T-helper 2 cell treated with Interferon-gamma antibody and Interleukin-4, amounts not matched to agents 100 ng/mL and 5 ng/mL, for 36 hours (primary cell): ENCODE measurements at regions not wholly inside any gene's neighbourhood (a gene's known extent, or its start where the extent isn't known, plus 50 kb on each side); places are given as distances from the start of the nearest gene placed in this dataset.

ENCODE experiments used
- intact Hi-C: fragments of 100-400 bp; cut with micrococcal nuclease; formaldehyde crosslinking; loops from one replicate; pipeline ENCODE4 v1.15.1; 2023

DNA sequence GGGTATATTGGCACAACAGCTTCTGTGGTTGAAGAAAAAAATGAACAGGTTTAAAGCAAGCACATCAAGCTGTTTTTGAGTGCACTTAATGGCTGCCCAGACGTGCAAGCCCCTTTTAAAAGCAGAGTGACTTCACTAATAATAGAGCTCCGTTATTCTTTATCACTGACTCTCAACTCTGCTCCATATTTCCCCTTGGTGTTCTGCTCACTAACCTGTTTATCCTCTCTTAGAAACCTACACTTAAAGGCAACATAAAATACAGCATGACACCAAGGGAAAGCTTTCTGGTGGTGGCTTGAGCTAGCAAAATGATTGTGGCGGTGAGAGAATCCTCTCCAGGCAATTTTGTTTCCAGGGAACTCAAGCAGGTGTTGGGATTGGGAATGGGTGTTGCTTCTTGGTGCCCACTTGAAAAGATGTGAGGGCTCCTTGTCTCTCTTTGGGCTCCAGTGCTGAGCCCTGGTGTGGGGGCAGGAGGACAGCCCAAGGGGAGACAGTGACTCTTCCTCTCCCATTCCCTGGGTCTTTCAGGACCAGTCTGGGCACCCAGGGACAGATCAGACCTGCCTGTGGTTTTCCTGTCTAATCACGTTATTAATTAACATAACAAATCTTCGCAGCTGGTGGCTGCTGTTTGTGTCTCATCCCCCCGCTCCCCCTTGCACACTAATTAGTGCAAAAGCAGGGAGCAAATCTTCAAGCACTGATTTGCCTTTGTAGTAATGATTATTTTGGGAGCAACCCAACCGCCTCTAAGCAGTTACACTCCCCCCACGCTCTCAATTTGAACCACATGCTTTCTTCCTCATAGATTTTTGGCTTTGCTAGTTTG lies 289.4 kb upstream of the CXCR4 start:
- intact Hi-C loops = no loop called here

DNA sequence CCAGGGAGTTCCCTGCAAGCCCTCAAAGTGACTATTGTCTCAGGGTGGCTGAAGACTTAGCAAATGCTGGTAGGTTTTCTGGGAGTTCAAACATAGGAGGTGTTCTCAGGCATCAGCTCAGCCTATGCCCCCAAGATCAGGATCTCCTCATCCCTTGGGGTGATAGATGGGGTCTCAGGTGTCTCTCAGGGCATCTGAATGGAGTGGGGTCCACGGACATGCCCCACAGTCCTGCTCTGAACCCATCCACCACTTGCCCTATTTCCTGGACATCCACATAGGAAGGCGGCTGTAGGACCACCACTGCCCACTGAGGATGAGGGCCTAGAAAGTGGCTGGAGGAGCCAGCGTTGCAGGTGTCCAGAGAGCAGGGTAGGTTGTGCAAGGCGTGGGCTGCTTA lies 287.0 kb upstream of the CXCR4 start:
- intact Hi-C loops = no loop called here

DNA sequence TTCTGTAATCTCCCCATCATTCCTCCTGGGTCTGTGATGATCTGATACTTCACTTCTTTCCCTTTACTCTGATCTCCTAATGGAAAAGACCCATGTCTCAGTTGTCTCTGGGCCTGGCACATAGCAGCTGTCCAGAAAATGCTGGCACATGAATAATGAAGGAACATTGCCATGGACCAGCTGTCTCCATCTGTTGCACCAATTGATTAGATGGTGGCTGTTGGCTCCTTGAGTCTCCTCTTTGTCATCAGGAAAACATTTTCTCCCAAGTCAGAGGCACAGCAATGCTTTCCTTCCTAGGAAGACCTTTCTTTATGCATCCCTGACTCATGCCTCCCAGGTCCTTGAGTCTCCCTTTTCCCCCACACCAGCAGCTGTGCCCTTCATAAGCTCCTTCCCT lies 286.2 kb upstream of the CXCR4 start:
- intact Hi-C loops = no loop called here

DNA sequence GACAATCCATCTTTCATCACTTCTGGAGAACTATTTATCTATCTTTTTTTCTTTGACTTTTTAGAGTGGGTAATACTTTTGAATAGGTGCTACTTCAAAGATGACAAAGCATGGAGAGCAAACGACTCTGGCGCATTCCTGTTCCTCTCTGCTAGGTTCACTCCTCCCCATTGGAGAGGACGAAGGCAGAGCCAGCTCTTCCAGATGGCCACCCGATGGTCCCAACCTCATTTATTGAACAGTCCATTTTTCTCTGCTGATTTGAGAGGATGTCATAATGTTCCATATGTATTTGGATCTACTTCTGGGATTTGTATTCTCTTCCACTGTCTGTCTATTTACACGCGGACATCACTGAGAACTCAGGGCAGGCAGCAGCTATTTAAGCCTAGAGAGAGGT lies 284.3 kb upstream of the CXCR4 start:
- intact Hi-C loops = no loop called here

DNA sequence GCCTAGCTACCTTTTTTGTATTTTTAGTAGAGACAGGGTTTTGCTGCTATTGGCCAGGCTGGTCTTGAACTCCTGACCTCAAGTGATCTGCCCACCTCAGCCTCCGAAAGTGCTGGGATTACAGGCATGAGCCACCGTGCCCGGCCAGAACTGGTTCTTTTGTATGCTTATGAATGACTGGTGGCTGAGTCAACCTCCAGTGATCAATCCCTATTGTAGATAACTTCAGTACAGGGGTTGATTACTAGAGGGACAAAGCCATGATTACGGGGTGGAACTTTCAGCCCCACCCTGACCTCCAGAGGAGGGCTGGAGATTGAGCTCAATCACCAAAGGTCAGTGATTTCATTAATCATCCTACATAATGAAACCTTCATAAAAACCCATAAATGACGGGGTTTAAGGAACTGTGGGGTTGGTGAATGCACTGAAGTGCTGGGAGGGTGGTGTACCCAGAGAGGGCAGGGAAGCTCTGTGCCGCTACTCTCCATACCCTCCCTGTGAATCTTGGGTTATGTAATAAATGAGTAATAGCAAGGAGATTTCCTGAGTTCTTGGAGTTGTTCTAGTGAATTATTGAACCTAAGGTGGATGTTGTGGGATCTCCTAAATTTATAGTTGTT lies 281.8 kb upstream of the CXCR4 start:
- intact Hi-C loops = no loop called here

DNA sequence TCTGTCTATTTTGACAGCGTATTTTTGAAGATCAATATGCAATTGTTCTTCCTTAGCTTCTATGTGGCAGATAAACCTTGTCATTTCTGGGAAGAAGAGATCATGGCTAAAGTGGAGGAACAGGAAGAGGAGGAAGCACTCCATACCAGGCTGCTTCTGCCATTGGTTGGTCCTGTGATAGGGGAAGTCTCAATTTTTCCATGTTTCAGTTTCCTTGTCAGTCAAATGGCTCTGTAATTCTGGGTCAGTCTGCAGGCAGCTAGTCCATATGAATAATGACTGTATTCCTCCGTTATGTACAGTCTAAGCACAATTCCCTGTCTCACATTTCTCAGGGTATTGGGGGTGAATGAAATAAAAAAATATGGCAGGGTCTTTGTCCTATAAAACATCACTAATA lies 277.6 kb upstream of the CXCR4 start:
- intact Hi-C loops = no loop called here

DNA sequence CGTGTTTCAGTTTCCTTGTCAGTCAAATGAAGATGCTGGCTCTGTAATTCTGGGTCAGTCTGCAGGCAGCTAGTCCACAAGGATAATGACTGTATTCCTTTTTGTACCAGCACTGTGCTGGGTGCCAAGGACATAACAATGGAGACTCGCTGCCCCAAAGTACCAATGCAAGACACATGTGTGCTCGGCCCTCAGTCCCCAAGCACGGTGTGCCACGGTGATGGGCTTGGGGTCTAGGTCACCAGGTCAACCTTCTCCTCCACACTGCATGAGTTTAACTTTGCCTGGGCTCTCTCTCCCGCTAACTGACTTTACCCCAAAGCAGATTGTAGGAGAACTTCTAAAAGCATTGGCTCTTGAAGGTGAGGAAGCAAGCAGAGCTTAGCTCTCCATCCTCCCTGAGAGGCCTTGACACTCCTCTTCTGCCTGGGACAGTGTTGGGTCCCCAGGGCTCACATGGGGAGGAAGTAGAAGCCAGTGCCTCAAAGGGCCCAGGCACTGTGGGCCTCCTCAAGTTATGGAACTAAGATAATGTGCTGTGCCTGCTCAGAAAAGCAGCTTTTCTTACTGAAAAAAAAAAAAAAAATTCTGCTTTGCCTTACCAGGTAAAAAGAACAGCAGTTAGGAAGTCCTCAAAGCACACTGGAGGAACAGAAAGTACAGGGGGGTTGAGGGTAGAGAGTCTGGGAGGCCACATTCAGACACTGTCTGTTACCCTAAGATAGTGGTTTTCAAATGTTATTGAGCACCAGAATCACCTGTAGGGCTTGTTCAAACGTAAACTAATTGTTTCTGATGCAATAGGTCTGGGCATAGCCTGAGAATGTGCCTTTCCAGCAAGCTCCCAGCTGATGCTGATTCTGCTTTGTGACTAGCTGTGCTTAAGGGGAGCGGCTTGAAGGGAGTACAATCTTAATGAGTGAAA lies 276.4 kb upstream of the CXCR4 start:
- intact Hi-C loops = no loop called here

DNA sequence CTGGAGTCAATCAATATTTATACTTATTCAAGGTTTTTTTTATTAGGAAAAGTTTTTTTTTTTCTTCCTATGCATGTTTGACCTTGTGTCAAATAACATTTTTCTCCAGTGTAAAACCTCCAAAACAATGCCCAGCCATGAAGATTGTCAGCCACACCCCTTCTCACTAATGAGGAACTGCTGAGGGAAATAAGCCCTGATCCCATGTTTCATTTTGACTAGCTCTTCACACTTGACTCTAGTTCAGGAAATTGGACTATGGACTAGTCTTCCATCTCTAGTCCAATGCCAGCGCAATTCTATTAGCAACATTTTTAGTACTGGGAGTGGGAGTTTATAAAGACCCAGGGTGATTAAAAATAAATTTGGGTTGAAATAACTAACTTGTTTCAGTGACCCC lies 275.6 kb upstream of the CXCR4 start:
- intact Hi-C loops = no loop called here

DNA sequence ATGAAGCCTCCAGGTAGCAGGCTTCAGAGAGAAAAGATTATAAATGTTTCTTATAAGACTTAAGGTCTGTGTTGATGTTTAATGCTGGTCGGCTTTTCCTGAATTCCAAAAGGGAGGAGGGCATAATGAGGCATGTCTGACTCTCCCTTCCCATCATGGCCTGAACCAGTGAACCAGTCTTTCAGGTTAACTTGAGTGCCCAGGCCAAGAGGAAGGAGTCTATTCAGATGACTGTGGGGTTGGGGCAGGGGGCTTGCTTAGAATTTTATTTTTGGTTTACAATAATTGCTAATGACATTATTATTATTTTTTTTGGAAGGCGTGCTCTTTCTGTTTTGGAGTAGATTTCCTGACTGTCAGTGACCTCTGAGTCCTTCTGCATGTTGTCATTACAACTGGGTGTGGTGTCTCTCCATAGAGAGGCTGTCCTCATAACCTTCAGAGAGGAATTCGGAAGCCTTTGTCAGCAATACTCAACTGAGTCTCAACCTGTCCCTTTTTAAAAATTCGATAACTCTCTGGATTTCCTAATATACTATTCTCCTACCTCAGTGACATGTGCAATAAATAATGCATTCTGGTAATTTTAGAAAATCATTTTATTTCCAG lies 275.1 kb upstream of the CXCR4 start:
- intact Hi-C loops = no loop called here

DNA sequence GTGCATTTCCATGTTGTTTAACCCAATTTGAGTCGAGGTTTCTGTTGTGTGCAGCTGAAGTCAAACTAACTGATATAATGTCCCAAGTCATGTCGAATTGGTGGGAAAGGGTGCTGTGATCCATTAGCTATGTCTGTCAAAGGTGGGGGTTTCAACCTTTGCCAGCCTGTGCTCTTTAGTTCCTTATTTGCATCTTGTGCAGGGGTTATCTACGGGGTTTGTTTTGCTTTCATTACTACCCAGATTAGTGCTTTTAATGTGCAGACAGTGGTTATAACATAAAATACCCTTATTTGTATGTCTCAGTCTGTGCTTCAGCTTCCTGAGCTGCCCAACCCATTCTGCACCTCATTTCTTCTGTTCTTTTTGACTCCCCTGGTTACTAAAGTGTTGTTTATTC lies 271.9 kb upstream of the CXCR4 start:
- intact Hi-C loops = no loop called here

DNA sequence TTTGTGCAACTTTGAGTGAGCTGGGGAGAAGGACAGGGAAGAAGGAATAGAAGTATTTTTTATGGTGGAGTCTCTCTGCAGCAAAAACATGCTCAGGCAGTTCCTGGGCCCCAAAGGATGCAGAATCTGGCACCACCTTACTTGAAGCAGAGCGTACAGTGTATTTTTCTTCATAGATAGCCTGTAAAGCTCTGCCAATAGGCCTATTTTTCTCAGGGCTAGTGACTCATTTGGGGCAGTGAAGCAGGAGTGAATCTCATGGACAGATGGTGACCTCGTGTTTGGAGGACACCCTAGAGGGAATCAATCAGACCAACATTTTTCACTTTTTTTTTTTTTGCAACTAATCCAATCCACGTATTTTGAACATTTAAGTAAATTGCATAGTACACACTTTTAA lies 268.1 kb upstream of the CXCR4 start:
- intact Hi-C loops = no loop called here

DNA sequence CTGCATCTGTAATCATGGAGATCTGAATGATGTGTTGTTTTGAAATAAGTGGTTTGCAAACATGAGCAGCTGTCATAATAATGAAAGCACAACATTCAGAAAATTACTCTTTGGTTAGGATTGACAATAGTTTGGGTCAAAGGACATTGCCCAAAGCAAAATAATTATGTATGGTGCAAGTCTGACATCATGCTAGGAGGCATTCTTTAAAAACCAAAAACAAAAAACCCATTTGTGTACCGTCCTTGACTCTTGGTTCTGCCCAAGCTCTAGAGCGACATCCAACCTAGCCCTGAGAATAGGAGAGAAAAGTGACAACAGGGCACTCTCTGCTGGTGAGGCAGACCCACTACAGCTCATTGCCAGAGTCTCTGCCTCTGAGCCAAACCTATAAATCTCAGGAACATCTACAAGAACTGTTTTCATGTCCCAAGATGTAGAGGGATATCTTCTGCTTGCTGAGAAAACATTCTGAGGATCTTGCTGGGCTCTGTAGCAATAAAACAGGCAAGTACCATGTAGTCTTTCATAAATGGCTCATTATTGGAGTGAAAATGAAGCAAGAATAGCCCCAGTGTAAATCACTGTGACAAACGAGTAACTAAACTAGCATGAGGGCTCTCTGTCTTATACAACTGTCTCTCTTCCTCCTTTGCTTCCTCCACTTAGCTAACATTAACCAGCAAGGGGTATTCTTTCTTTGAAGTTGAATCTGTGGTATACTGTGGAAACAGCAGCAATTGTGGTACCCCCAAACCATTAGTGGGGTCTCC lies 266.8 kb upstream of the CXCR4 start:
- intact Hi-C loops = loop anchor here (1.0 to 5.0 kb wide), 6 partner anchors 377 to 852 kb away; partner anchors contain the start of genes MCM6, R3HDM1, UBXN4 and ZRANB3

DNA sequence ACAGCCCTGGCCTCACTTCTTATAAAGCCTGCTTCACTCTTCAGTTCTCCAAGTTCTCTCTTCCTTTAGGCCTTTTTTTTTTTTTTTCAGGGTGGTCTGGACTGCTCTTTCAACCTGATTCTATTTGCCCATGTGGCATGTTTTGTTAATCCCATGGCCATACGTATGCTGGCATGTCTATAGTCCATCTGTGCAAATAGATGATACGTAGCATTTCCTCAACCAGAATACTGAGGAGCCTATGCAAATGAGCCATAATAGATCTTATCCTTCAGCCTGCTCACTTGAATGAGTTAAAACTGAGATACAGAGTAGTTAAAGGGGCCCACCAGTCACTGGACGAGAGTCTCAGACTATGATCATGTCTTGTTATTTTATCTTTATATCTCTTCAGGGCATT lies 265.2 kb upstream of the CXCR4 start:
- intact Hi-C loops = loop anchor here (2.0 to 5.0 kb wide), 7 partner anchors 40 to 851 kb away; partner anchors contain the start of genes DARS1, R3HDM1, UBXN4 and ZRANB3

DNA sequence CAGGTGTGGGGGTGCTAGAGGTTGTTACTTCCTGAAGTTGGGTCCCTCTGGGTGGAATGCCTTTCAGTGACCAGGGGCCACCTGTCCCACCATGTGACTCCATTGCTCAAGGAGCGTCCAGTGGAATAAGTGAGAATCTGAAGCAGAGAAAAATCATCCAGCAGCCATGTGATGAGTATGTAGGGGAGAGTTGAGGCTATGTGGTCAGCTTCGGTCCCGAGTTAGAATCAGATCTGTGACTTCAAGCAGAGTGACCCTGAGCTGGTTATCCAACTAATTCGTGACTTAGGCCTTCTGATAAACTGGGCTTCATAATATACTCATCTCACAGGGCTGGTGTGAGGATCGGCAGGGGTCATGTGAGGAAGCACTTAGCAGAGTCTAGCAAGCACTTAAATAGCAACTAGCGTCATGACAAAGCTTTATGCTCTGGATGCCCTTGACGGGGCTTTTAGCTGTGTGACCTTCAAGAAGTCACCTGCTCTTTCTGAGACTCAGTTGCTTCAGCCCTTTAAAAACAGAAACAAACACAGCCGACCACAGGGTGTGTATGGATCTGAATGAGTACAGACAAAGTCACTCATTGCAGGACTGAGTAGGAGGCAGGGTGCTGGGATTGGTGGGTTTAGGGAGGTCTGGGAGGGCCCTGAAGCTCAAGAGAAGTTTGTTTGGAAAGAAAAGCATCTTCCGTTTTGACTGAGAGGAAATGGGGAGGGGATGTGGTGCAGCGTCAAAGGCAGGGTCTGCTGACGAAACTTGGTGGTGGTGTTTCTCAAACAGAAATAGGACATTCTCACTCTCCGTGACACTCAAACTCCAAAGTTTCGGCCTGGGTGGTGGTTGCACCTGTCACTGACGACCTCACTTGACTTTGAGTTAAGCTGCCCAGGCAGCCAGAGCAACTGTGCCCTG lies 264.0 kb upstream of the CXCR4 start:
- intact Hi-C loops = loop anchor here (1.0 to 5.0 kb wide), 10 partner anchors 41 to 850 kb away; partner anchors contain the start of genes DARS1, R3HDM1, UBXN4 and ZRANB3

DNA sequence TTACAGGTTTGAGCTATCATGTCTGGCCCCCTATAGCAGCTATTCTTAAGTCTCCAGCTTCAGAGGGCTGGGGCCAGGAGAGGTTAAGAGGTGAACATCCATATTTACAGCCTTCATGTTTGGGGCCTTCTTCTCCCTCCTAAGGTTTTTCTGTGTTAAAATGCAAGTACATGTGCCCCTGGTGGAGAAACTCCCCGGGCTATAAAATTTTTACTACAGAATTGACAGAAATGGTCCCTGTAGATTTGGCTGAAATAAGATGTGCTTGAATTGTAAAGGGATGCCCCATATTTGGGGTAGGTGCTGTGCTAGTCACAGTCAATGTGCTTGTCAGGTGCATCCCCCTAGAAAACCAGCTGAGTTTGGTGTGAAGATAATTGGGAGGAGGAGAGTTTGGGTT lies 263.3 kb upstream of the CXCR4 start:
- intact Hi-C loops = loop anchor here (5.0 kb wide), 3 partner anchors 374 to 849 kb away; partner anchors contain the start of genes R3HDM1, UBXN4 and ZRANB3

DNA sequence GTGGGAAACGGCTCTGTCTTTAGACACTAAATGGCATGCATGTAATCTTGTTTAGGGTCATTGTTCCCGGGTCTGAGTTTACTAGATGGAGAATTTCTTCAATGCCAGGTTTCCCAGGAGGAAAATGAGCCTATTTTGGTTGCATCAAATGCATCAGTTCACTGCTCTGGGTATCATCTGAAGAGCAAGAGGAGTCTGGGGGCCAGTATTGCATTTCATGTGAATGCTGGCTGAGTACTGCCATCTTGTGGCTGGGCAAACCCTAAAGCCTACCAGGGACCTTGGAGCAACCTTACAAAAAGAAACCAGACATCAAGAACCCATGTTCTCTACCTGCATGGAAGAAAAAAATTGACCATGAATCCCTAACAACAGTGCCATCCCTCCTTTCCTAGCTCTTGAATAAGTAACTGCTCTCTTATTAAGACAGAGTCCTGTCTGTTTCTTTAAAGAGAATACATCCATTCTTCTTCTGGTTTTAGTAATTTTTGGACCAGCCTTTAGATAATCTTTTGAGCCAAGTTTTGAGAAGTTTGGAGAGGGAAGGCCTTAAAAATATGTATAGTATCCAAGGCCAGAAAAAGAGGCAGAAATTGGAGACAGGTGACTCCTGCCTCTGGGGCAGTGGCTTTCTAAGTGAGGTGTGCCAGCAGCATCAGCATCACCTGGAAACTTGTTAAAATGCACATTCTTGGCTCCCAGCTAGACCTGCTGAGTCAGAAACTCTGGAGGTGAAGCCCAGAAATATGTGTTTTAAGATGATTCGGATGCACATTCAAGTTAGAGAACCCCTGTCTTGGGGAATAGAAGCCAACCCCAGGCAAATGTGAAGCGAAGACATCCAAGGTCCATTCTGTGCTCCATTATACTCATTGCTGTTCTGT lies 261.0 kb upstream of the CXCR4 start:
- intact Hi-C loops = loop anchor here (1.0 to 5.0 kb wide), 4 partner anchors 97 to 463 kb away; no protein-coding TSS in a partner anchor

DNA sequence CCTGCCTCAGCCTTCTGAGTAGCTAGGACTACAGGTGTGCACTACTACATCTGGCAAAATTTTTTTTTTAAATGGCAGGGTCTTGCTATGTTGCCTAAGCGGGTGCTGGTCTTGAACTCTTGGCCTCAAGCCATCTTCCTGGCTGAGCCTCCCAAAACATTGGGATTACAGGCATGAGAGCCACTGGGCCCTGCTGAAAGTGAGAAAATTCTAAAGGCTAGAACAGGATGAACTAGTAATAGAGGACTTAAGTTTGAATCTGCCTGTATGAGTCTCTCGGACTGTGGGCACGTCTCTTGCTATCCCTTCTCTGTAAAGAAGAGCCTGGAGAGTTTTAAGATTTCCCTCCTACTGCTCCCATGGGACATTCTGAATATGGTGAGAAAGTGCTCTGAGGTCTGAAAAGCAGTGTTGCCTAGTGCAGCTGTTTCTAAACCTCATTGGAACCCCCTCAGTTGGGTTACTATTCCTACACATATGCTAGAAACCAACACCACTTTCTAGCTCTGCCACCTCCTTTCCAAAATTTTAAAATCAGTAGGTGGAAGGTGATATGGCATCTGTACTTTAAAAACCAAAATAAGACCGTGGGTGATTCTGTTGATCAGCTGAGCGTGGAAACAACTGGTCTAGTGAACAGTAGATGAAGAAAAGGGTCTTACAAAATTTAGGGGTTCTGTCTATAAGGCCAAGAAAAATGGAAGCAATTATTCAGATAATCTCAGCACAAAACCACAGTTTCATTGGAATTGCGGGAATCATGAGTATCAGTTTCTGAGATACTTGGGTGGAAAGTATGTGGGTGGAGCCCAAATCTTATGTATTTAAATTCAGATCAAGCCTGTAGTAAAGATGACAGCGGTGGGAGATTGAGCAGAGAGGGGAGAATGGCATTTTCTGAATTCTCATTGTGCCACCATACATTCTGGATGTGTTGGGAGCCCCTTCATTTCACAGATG lies 259.8 kb upstream of the CXCR4 start:
- intact Hi-C loops = loop anchor here (1.0 to 5.0 kb wide), 4 partner anchors 95 to 461 kb away; no protein-coding TSS in a partner anchor
